ENCODE measurements at regions not wholly inside any gene's neighbourhood (a gene's known extent, or its start where the extent isn't known, plus 50 kb on each side); places are given as distances from the start of the nearest gene placed in this dataset.
"Not testable (repeated sequence)": the region's sequence is repeated elsewhere in the genome, so short reads cannot be mapped to it uniquely, and the experiment has no call there.

DNA sequence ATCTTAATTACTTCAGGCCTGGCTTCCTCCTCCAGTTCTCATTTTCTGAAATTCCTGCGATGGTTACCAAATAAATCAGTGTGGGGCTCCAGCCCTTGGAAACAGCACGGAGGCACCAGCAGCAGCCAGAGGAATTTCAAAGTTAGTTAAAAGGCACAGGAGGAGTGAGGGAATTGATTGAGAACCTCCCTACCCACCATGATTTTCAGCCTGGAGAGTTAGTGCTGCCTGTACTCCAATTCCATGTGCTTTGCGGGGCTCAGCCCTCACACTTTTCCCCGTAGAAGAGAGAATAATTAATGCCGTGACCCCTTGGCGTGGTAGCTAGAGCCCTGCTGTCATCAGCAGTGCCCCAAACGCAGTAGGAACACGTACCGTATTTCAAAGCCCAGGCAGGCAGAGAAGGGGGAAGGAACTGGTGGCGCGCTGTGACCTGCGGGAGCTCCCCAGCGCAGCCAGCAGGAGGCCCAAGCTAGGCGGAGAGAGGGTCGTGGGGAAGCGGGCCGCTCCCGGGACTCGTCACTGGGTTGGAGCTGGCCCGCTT, 84.0 kb upstream of the IGFBP7 start:
- DNase-seq = no peak

DNA sequence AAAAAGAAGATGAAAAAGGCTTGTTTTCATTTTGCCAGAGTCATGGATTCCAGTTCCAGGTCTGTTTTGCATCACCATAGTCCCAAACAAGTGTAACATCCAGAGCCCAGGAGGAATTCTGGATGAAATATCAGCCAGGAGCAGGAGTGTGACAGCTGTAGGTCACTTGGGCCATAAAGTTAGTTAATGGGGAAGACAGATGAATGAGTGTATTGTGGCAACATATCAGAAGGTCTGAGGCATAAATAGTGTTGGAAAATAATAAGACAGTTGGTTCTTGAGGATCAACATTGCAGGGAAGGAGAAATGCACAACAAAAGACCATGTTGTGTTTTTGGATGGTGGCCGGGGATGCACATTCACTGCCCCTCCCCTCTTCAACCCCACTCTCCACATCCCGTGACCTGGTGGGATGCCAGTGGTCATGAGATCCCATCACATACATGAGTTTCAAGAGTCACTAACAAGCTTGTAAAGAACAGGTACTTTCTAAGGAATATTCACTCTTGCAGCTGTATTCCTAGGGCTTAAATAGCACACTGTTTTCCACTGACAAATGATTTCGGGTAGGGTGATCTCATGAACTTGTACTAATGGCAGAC, 83.1 kb upstream of the IGFBP7 start:
- no peak for DNase-seq

DNA sequence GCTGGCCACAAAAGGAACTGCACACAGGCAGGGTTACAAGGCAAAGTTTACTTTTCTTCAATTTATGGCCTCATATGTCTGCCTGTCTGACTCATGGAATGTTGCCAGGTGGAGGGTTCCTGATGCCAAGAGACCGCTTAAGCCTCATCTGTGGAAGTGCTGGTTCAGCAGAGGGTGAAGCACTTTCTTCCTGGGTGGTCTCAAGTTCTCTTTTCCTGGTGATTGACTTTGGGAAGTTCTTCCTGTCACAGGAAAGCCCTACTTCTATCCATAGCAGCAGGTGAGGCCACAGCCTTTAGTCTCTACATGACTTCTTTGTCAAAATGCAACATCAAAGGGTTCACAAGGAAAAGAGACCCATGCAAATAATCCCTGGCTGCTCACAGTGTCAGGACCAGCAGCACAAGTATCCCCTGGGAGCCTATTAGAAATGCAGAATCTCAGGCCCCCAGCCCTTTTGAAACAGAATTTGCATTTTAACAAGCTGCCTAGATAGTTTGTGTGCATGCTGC, 81.4 kb upstream of the IGFBP7 start:
- no peak for DNase-seq

DNA sequence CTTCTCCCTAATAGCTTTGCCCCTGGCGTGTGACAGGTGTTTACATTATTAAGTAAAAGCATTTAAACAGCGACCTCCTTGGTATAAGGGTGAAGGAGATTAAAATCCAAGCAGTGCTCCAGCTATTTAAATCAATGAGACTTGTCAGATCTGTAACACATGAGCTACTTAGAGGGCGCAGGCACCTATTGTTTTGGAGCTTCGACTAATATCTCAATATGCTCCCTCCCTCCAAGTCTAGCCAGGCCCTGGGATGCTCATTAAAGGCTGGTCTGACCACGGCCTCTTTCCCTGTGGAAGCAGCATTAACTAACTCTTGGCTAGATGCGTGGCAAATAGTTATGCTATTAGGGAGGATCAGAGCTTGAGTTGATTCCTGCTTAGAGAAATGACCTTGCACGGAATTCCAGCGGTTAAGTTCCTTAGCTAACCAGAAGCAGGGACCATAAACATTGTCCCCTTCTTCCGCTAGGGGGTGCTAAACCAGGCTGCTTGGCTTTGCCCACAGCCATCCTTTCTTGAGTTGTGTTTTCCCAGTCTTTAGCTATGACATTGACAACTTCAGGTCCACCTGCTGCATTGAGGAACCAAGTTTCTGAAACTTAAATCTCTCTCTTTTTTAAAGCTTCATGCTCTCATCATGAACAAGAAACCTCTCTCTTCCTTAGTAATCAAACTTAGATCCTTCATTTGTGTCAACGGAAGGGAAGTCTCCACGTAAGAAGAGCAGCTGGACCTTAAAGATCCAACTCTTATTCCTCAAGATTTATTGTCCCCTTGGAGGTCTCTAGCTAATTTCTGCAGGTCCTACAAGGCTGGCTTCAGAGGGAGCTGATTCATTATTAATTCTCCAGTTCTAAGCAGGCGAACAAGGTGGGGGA, 80.7 kb upstream of the IGFBP7 start:
- peak; percentile 10 for DNase-seq

DNA sequence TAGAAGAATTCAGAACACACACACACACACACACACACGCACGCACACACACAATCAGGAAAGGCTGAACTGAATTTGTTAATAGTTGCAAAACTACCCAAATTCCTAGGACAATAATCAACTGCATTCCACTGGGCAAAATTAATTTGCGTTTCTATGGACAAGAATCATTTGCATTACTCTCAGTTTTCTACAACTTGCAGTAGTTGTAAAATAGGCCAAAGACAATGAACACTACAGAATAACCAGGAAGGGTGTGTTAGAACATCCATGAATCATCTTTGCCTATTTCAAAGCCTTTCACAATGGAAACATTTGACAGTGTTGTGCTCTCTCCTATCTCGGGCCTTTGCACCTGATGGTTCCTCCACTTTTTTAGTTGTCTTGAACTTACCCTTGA, 77.1 kb upstream of the IGFBP7 start:
- DNase-seq = no peak

DNA sequence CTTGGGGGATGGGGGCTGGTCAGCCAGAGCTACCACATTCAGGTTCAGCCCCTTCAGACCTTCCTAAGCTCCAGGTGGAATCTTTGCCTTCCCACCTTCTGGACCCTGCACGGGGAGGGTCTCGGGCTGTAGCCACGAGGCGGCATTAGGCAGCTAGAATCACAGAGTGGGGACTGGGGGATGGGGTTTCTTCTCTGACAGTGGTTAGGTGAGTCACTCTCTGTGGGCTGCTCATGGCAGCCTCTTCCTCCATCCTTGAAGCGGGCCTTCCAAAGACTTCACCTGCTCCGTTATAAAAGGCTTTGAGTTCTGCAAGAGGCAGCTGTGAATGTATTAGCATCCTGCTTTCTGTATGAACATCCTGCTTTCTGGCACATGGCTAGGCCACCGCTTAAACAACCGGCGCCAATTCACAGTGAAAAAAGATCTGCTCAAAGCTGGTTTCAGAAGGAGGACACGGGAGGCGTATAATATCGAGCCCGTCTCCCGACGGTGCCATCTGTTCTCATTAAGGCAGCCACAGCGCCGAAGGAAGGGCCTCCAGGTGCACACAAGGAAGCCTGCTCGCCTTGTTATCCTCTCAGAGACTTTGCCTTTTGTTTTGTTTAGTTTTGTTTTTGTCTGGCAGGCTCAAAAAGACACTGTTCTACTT, 74.3 kb upstream of the IGFBP7 start:
- no peak for DNase-seq

DNA sequence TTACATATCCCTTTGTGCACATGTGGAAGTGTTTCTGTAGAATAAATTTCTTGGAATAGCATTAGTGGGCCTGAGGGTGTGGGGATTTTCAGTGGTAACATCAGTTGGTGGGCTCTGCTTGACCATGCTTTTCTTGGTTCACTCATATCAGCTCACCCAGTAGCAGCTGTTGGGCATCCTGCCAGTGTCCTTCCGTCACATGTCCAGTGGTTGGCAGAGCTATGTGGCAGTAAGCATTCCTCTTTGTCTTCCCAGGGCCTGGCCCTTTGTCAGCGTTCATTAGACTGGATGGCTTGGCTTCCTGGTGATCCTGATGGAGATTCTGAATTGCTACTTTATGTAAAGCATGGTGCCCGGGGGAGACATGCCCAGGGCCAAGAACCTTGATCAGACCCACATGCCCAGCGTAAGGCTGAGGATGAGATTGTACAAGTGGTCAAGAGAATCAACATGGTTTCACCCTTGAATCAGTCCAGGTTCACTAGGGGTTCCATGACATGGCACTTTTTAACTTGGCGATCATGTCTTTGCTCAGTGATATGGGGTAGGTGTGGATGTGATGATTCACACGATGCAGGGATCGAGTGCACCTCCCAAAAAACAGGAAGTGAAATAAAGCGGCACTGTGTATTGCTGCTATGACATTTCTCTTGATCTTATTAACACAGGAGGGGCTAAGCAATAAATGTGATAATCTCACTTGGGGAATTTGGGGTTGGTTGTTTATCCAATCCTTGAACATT, 72.1 kb upstream of the IGFBP7 start:
- no peak for DNase-seq

DNA sequence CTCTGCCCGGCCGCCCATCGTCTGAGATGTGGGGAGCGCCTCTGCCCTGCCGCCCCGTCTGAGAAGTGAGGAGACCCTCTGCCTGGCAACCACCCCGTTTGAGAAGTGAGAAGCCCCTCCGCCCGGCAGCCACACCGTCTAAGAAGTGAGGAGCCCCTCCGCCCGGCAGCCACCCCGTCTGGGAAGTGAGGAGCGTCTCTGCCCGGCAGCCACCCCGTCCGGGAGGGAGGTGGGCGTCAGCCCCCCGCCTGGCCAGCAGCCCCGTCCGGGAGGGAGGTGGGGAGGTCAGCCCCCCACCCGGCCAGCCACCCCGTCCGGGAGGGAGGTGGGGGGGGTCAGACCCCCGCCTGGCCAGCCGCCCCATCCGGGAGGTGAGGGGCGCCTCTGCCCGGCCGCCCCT, 63.0 kb upstream of the IGFBP7 start:
- DNase-seq = not testable (repeated sequence)

DNA sequence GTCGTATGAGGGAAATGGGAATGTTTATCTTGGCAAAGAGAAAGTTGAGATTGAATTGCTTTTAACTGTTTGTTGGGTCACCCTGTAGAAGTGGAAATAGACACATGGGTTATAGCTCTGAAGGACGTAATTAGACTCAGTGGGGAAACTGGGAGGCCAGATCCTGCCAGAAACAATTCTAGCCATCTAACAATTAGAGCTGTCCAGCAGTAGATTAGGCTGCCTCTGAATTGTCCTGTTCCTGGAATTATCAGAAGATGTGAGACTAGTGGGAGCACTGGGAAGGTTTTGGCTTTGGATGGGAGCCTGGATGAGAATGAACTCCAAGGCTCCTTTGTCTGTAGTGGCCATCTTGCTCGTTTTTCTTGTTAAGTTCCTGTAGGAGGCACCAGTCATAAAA, 61.9 kb upstream of the IGFBP7 start:
- no peak for DNase-seq

DNA sequence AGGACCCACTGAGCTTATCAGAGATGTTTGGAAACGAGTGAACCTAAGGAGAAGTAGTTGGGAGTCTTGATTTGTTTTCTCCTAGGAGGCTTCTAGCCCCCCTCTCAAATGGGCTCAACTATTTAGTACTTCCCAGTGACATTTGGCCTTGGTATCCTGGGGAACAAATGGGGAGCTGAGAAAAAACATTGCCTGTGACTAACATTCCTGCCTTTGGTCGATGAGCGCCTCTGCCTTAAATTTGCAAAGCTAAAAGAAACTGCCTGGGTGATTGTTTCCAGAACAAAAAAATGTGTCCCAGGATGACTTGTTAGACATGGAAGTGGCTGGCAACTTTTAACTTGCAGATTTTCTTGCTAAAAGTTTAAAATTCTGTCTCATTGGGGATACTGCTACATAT, 58.8 kb upstream of the IGFBP7 start:
- no peak for DNase-seq

DNA sequence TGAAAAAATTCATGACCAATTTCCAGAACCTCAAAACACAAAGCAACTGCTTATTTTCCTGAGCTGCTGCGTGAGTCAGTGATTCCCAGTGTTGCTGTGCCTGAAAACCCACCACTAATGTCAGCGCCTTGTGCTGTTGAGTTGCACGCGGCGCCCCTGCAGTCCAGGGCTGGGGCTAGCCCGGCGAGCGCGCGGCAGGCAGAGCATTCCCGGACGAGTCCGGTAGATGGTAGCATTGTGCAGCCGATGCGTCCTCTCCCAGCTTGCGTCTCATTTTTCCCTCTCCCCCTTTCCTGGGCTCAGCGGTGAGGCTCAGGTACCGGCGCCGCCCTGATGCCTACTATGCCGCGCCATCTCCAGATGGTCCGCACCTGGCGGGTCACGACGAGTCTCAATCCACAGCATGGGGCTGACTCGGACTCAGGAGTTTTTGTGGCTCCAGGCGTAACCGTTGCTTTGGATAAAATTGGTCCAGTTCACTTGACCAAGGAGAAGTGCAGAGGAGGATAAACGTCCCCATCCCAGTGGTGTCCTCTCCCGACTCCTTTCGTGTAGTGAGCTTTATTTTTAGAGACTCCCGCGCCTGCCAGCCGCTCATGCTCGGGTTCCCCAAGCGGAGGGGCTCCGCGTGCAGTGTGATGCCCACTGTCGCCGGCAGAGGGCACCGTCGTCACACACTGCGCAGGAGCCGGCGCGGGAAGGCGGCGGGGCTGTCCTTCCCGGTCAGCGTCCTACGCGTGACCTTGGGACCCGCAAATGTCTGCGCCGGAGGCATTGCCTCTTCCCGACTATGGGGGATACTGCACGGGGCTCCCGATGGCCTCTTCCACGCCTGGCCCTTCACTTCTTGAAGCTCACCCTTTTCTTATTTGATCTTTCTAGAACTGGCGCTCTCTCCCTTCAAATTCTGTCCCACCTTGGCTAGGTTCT, 53.6 kb upstream of the IGFBP7 start:
- peak; percentile 68 for DNase-seq

DNA sequence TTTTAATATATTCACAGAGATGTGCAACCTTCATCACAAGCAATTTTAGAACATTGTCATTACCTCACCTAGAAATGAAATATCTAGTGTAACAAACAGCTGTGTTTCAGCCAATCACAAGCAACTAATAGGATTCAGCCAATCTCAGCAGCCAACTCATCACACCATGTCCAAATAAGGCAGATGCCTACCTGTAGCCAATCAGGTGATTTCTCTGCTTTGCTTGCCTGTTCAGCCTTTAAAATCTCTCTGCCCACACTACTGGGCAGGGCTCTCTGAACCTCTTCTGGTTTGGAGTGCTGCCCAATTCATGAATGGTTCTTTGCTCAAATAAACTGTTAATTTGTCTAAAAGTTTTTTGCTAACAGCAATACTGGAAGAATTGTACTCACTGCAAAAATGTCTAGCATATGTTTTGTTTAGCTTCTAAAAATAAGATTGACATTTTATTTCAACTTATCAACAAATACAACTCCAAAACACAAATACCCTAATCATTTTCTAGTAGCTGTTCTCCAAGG, 52.4 kb upstream of the IGFBP7 start:
- no peak for DNase-seq

All from stimulated activated CD4-positive, alpha-beta T cell treated with anti-CD3 and anti-CD28 coated beads, Interleukin-4, amount 100 ng/mL, for 24 hours (primary cell).